ENCODE measurements at regions not wholly inside any gene's neighbourhood (a gene's known extent, or its start where the extent isn't known, plus 50 kb on each side); places are given as distances from the start of the nearest gene placed in this dataset.

DNA sequence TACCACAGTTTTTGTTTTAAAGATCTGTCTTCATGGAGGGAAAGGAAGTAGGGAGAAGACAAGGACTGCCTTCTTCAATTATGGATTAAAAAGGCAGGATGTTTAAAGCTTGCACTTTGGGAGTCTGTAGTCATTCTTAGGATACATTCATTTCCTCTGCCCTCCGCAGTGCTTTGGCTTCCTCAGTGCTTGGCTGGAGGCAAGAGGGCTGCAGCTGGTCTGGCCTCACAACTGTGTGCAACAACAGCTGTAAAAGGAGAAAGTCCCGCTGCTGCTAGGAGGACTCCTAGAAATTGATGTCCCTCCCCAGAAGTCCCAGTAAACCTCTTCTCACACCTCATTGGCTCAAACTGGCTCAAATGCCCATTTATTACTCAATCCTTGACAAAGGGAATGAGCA lies 54.4 kb upstream of the PPP2R3A start:
- H3K4me3 Mint-ChIP-seq, result no peak overlapping the region
- H3K9me3 Mint-ChIP-seq, result no peaks in the 10 kb centered on the region
- no peaks in the 10 kb centered on the region for H3K36me3 Mint-ChIP-seq
- Histone ChIP-seq H3K4me3 (ENCODE audit: low read length) (no peak overlapping the region), H3K27me3 (ENCODE audit: control insufficient read depth in 2 of 2, insufficient read depth in 2 of 2, low read length in 2 of 2) (no peaks in the 10 kb centered on the region), H3K9me3 (ENCODE audit: control insufficient read depth in 2 of 3, low read length in 3 of 3) (no peaks in the 10 kb centered on the region), H3K4me1 (ENCODE audit: control insufficient read depth in 2 of 2, insufficient read depth in 2 of 2, low read length in 2 of 2) (no peaks in the 10 kb centered on the region), H3K27ac (ENCODE audit: low read depth, low read length) (no peak overlapping the region), H3K36me3 (ENCODE audit: control insufficient read depth in 2 of 3, insufficient read depth in 3 of 3, low read length in 3 of 3) (no peaks in the 10 kb centered on the region)
- H3K27ac Mint-ChIP-seq, result no peak overlapping the region
- CTCF ChIA-PET, result no interaction called here
- peaks cover 0 to 10% (median 9%) of the 10 kb centered on the region in 5 donors for H3K27me3 Mint-ChIP-seq
- H3K4me1 Mint-ChIP-seq, result no peaks in the 10 kb centered on the region
- no peak for DNase-seq
- POLR2A ChIA-PET, result no interaction called here
- ATAC-seq, result no peak
- intact Hi-C loops (cut with micrococcal nuclease), result no loop called here

DNA sequence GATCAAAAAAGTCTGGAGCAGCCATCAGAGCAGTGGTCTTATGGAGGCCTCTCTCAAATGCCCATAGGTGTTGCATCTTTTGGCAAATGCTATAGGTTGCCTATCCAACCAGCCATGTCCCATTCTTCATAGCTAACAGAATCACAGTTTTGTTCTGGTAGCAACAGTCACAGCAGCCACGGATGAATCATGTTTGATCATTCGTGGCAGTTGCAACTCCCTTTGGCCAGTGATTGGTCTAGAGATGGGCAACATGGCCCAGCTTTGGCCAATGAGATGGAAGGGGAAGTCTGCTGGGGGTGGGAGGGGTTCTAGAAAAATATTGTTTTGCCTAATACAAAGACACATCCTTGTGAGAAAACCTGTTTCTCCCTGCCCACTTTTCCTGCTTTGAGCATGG lies 50.3 kb upstream of the PPP2R3A start:
- no peaks in the 10 kb centered on the region for H3K9me3 ChIP-seq (ENCODE audit: control insufficient read depth in 2 of 3, low read length in 3 of 3)
- no peak for DNase-seq
- Mint-ChIP-seq H3K27me3 (peaks cover 0 to 23% (median 3%) of the 10 kb centered on the region in 5 donors), H3K4me1 (no peaks in the 10 kb centered on the region), H3K36me3 (no peaks in the 10 kb centered on the region), H3K9me3 (peaks cover 0 to 6% (median 0%) of the 10 kb centered on the region in 11 donors), H3K27ac (no peak overlapping the region), H3K4me3 (no peak overlapping the region)
- no peak for ATAC-seq
- CTCF ChIA-PET, result no interaction called here
- no peaks in the 10 kb centered on the region for H3K27me3 ChIP-seq (ENCODE audit: control insufficient read depth in 2 of 2, insufficient read depth in 2 of 2, low read length in 2 of 2)
- H3K36me3 ChIP-seq (ENCODE audit: control insufficient read depth in 2 of 3, insufficient read depth in 3 of 3, low read length in 3 of 3), result no peaks in the 10 kb centered on the region
- intact Hi-C loops (cut with micrococcal nuclease), result no loop called here
- no peak overlapping the region for H3K27ac ChIP-seq (ENCODE audit: low read depth, low read length)
- H3K4me3 ChIP-seq (ENCODE audit: low read length), result no peak overlapping the region
- no peaks in the 10 kb centered on the region for H3K4me1 ChIP-seq (ENCODE audit: control insufficient read depth in 2 of 2, insufficient read depth in 2 of 2, low read length in 2 of 2)
- POLR2A ChIA-PET, result no interaction called here

Data from naive thymus-derived CD4-positive, alpha-beta T cell (primary cell).